ENCODE measurements at regions not wholly inside any gene's neighbourhood (a gene's known extent, or its start where the extent isn't known, plus 50 kb on each side); places are given as distances from the start of the nearest gene placed in this dataset.

DNA sequence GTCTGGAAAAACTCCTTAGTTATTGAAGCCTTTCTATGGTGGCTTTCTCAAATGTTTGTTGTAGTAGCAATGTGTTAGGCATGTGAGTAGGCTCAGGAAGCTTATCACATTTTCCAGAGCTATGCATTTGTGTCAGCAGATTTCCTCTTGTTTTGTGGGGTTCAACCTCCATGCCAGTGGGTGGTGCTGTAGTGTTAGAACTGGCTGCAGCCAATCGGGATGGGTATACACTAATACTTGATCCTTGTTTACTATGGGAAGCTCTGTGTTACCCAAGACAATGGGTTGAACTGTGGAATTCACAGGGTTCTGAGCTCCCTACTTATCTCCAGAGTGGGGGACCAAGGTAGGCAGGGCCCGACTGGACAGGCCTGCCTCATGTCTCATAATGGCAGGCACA, 348.5 kb upstream of the ADAMTS5 start:
- no peak for DNase-seq

DNA sequence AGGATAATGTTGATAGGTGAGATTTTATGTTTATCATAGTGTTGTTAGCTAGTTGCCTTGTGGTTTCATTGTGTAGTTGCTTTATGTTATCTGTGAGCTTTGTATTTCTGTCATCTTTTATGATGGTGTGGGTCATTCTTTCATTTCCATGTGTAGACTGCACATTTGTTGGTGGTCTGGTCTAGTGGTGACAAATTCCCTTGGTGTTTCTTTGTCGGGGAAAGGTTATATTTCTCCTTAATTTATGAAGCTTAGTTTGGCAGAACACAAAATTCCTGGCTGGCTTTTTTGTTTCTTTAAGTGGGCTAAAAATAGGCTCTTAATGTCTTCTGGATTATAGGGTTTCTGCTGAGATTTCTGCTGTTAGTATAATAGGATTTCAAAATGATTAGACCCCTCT, 347.2 kb upstream of the ADAMTS5 start:
- DNase-seq, result no peak

DNA sequence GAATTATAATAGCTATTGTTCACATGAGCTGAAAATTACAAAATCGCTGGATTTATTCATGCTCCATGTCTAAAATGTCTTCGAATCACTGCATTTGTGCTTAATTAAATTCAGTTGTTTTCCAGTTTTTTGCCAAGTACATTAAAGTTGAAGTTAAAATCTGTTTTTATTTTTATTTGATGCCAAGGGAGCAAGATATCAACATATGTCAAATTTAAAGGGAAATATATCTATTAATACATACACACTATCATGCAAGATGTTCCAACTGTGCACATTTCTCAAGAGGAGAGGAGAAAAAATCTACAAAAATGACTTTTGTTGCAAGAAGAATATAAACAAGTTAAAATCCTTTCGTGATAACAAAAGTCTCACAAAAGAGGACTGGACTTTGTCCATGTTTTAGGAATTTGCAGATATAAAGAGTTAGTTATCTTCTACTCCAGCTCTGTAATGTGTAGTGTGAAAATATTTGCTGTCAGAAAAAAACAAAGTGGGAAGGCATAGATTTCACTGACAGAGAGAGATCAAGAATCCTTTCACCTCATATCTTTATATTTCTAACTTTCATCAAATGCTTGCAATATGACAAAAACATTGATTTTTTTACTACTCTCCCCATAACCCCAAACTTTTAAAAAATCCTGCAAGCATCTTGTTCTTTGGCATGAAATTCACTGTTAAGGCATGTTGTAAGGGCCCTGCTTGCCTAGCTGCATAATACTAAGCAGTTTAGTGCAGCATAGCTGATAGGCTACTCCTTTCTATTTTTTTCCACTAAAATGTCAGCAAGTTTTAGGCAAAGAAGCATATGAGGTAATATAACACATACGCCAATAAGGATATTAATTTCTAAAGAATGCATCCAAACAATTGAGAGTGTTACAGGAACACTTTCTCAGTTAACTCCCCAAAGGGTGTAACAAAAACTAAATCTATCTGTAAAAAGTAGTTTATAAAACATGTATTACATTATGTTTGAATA, 340.2 kb upstream of the ADAMTS5 start:
- DNase-seq, result no peak

DNA sequence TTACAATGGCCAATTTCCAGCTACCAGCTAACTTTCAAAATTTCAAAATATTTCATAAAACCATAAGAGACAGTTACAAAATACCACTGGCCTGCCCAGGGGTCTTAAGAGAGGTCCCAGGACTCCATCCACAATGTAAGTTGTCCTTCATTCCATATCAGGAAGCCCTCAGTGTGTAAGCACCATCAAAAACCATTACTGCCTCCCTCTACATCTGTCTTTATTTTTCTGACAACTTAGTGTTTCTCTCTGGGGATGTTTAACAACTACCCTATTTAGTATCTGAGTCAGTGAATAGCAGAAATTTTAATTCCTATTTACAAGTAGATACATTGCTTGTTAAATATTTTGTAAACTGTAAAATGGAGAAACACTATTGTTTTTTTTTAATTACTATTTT, 339.3 kb upstream of the ADAMTS5 start:
- DNase-seq, result no peak

DNA sequence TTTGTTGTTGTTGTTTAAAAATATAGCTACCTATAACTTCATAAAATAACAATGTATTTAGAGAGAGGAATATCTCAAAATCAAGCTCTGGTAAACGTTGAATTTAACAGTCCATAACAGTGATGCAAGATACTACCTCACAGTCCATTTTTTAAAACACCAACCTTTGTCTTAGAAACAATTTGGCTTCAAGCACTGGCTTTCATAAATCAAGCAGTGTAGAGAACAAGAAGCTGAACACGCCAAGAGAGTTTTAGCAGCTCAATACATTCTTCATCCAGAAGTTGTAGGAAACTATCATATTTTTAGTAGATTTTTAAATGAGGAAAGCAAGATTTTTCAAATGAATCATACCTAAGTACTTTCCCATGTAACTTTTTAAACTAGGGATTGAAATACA, 334.3 kb upstream of the ADAMTS5 start:
- DNase-seq, result no peak

DNA sequence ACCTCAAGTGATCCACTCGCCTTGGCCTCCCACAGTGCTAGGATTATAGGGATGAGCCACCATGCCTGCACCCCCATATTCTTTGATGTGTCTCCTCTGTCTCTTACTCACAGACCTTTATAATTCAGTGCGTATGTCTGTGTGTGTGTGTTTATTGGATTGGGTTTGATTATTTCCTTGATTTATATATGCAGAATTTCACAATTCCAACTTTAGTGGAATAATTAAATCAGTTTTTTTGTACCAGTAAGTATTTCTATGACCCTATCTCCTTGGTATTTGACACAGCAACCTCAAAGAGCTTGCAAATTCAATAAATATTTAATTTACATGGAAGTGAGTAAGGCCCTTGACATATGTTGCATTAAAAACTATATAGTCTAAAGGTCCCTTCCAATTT, 333.9 kb upstream of the ADAMTS5 start:
- DNase-seq, result no peak

DNA sequence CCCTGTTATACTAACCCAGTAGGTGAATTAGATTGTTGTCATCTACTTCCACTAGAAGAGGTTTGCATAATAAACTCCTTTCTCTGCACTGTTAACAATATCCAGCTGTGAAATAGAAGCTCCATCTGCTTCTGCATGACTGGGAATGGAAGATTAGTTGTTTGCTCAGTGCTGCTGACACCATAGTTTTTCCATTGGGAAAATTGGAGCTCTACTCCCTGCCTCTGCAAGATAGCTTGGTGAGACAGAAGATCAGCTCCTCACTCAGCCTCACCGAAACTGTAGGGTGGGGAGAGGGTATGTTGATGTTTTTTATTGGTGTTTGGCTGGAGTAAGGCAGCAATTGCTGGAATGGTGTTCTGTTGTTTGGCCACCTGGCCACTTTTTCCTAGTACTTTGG, 331.6 kb upstream of the ADAMTS5 start:
- DNase-seq, result no peak

DNA sequence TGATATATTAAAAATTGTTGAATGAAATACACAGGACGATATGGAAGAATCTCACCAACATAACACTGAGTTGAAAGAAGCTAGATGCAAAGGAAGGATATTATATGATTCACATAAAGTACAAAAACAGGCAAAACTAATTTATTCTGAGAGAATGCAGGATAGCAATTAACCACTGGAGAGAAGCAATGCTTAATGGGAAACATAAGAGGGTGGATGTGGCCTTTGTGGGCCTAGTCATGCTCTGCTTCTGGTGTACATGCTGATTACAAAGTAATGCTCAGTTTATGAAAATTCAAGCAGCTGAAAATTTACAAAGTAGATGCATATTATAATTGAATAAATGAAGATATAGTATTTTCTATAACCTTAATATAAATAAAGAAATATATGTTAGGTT, 326.4 kb upstream of the ADAMTS5 start:
- DNase-seq, result no peak

DNA sequence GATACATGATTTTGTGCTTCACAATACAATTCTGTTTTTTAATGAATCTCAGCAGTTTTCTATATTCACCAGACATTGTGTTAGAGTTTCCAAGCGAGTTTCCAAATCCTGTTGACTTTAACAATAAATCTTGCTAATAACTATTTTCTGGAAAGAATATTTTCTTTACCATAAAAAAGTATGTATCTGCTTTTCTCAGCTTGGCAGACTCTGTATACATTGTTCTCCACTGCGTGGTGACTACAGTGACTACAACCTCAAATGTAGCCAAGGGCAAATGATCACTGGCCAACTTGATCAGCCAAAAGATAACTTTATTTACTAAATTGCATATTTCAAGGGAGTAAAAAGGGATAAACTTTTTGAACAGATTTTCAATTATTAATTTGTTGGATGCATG, 325.9 kb upstream of the ADAMTS5 start:
- DNase-seq, result no peak

DNA sequence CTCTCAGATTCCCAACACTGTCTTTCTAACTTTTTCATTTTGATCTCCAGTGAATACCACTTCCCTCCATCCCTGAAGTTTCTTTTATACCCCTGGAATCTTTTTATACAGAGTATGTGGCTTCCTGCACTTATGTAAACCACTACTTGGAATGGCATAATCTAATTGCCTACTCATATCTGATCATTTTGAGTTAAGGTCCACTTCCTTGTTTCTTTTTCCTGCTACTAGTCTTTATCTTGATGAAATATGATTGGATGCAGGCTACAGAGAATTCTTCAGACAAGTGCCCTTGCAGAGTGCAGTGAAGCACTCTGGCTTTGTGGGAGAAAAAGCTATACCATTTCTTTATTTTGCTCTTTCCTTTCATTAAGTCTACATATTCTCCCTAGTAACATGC, 325.3 kb upstream of the ADAMTS5 start:
- DNase-seq, result no peak

DNA sequence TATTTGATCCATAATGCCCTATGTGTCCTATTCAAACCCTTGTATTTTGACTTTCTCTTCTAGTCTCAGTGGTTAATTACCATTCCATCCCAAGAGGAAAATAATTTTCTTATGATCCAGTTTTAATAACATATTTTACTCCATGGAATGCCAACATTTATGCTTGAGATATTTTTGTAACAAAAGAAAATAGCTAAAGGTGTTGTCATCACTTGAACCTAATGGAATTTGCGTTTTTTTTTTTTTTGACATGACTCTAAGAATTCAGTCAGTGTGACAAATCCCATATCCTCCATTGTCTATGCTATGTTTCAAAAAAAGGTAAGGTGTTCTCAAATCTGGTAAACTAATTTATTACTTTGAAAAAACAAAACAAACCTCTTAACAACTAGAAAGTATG, 324.1 kb upstream of the ADAMTS5 start:
- no peak for DNase-seq

DNA sequence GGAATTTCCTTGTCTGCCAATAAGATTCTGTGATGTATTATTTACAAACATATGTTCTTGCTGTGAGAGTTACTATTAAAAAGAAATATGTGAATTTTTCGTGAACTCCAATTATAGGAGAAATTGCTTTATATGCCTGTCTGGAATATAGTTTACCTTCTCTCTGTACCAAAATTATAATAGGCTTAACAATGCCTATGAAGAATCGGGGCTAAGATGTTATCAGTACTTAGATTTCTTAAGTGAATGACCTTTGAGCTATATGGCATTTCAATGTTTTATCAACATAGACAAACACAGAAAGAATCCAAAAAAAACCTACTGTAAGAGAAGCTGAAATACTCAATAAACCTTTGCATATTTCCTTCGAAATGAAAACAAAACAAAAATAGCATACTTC, 323.1 kb upstream of the ADAMTS5 start:
- no peak for DNase-seq

DNA sequence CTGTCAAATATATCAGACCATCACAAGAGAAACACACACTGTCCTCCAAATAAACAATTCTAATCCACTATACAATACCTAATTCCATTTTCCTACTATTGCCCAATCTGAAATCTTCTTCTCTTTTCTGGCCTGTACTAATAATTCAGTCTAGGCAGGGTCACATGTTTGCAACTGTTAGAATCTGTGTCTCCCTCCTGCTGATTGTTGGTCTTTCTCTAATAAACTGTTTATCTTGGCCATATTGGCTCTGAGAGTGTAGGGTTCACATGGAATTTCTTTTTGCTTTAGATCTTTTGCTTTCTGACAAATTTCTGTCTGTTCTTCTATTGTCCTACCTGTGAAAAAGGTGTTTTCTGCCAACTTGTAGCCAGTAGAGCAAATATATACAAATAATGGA, 319.9 kb upstream of the ADAMTS5 start:
- DNase-seq, result no peak

DNA sequence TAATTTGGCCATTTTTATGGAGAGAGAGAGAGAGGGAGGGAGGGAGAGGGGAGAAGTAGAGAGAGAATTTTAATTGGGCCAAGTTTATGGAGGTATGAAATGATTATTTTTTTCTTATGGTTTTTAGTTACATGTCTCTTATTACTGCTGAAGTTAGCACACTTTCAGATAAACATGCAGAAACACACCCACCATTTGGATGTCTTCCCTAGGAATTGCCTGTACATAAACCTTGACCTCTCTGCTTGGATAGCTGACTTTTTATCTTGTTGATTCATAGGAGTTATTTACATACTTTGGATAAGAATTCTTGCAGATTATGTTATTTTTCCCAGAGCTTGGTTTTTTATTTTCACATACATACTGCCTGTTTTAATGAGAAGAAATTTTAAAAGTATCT, 310.2 kb upstream of the ADAMTS5 start:
- no peak for DNase-seq

DNA sequence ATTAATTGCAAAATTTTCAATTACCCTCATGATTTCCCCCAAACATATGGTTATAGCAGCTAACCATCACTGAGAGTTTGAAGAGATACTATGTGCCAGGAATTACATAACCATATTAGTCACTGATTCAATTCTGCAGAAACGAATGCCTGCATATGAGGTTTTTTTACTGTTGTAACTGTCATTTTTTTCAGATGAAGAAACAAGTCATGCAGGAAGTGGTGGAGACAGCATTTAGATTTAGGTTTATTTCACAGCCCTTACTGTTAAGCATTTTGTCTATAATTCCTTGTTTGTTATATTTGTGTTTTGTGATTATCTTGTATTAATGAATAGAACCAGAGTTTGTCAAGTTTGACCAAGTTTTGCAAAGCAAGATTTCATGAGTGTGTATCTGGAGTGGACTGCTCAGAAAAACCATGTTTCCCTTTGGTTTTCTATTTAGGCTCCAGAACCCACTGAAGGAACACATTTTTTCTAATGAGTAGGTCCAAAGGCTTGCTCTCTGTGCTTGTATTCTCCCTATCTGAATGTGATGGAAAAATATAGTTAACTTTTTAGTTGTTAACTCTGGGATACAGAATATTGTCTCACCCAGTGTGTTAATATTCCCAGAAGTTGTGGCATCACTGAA, 308.5 kb upstream of the ADAMTS5 start:
- no peak for DNase-seq

DNA sequence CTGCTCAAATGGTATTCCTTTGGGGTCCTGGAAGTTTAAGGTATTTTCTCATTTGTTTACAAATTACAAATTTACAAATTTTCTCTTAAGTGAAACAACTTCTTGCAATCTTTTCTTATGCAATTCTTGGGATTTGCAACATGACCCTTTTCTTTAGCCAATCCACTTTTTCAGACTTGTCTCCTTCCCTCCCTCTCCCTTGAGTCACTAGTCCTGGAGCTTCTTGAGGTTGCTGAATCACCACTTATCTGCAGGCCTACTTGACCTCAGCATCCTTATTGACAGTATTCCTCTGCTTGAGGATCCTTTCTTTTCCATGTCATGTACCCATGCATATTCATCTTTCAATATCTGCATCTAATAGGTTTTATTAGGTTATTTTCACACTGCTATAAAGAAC, 302.8 kb upstream of the ADAMTS5 start:
- DNase-seq, result no peak

DNA sequence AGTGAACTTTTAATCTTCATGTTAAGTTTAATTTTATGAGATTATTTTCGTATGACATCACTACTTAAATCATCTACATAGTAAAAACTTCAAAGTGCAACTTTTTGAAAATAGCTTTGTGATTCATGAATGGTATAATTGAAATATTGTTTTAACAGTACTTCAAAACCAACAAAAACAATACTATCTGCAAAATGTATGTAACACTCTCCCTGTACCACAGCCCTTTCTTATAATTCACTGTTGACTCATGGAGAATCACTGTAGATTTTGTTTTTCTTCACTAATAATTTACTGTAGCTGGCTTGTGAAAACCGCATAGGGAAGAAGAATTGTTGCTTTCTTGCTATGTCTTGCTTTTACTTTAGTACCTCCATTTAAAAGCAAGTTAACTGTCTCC, 301.4 kb upstream of the ADAMTS5 start:
- DNase-seq, result no peak

DNA sequence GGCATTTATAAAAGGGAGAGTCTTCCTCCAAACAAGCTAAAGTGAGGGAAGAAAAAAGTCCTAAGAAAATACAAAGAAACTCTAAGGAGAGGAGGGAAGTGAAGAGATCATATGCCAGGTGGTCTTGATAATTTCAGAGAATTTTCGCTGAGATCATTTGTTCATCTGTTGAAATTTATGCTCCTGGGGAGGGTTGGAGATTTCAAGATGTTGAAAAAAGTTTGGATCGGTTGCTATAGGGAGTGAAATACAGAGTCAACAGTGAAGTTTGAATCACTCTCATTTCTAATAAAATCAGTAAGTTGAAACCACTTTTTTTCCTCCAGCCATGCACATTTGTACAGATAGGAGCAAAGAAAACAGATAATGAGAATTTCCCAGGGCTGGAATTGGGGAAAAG, 299.1 kb upstream of the ADAMTS5 start:
- DNase-seq, result no peak

DNA sequence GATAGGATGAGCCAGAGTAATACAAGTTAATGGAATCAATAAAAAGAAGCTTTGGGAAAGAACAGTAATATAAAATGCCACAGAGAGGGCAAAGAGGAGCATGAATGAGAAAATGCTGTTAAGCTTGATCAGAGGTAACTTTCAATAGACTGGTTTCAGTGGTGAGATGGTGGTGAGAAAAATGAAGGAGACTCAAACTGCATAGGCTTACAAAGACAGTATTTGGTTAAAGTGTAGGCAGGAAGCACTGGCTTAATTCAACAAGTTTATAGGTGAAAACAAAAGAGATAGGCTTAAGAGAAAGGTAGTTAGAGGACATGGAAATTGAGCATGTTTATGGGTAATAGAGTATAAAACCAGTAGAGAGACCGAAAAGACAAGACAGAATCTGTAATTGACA, 298.6 kb upstream of the ADAMTS5 start:
- DNase-seq, result no peak

DNA sequence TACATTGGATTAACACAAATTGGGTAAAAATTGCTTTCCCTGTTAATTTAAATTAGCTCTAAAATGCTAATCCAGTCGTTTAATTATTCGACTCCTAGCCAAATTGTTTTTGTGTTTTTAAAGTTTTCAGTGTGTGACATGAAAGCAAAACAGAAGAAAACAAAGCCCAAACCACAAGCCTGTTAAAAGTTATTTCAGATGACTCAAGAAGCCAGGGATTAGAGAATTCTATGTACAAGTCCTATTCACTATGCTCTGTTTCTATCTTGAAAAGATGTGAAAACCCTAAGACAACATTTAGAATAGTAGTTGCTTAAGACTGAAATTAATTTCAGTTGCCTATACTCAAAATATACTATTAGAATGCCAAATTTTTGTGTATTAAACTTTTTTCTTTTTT, 294.8 kb upstream of the ADAMTS5 start:
- no peak for DNase-seq

DNA sequence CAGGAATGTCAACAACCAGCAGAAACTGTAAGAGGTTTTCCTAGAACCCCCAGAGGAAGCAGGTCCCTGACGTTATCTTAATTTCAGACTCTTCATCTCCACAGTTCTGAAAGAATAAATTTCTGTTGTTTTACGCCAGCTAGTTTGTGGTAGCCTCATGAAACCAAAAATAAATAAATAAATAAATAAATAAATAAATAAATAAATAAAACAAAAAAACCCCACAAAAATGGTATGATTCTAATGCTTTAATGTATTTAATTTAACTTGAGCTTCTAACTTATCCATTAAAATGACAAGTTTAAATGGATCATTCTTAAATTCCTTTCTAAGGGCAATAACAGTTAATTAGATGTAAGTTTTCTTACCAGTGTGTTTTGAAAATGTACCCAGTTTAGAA, 293.8 kb upstream of the ADAMTS5 start:
- no peak for DNase-seq

DNA sequence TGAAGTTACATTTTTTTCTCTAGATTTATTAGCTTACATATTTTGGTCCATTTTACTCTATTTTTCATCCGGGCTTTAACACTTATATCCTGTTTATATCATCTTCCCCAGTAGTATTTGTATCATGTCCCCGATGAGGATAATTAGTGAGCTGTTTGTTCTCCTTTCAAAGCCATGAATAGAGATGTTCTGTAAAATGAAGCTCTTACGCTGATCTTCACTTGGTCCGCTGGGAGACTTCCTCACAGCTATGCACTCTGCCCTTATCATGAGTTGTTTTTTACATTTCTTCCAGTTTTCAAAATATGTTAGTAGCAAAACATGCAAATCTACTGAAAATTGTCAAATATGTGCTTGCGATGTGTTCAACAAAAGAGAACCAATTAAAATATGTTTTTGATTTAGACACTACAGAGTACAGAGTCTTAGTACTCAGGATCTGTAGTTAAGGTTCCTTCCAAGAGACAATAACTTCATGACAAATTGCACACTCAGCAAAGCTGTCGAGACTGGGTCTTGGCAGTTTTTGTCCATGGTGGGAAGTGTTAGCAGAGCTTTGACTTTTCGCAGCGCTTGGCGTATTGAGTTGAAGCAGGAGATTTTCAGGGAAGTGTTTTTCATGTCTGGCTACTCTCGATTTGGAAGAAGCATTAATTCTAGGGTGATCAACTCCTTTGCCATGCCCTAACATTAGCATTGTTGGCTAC, 292.0 kb upstream of the ADAMTS5 start:
- DNase-seq, result no peak

DNA sequence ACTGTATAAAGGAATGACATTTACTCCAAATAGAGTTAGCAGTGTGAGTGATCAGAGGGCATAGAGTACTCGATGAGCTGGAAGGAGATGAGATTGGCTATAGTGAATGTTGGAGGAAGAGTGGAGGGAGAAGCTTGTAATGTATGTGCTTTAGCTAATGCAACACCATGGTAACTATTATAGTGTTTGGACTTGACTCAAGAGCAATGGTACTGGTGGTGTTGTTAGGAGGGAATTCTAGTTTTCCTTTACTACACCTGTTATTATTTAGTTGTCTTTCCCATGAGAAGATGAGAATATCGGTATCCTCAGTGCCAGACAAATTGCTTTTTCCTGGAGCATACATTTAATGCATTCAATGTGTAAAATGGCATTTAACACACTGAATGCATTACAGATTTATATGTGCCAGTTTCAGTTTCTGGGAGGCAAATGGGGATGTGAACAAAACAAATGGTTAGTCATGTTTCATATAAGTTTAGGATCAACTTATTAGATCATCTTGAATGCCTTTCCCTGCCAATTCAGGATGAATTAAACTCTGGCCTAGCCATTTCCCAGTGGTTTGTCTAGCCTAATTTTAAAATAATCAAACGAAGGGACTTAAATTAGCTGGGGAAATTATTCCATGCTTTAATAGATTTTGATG, 291.1 kb upstream of the ADAMTS5 start:
- no peak for DNase-seq

Measured in stimulated activated CD4-positive, alpha-beta T cell treated with anti-CD3 and anti-CD28 coated beads, Interleukin-1b, Interleukin-23, amount 100 ng/mL, for 48 hours (primary cell).